ENCODE measurements at regions not wholly inside any gene's neighbourhood (a gene's known extent, or its start where the extent isn't known, plus 50 kb on each side); places are given as distances from the start of the nearest gene placed in this dataset.
"Not testable (repeated sequence)": the region's sequence is repeated elsewhere in the genome, so short reads cannot be mapped to it uniquely, and the experiment has no call there.

- H3K27ac ChIP-seq; H3K9me3 ChIP-seq (ENCODE audit: insufficient read depth, low read depth); H3K27me3 ChIP-seq (ENCODE audit: insufficient read depth, low read depth); intact Hi-C loops (cut with micrococcal nuclease; ENCODE audit: unreplicated experiment); DNase-seq; CTCF ChIA-PET; BruUV-seq (replicated peaks); H3K4me1 ChIP-seq (replicated peaks; ENCODE audit: insufficient read depth); H3K9me2 ChIP-seq (ENCODE audit: insufficient read depth); H2AFZ ChIP-seq; H3K4me3 ChIP-seq; POLR2A ChIA-PET (ENCODE audit: unreplicated experiment); H3F3A ChIP-seq (ENCODE audit: insufficient read depth, low read depth); H4K20me1 ChIP-seq (ENCODE audit: insufficient read depth); H3K79me2 ChIP-seq (ENCODE audit: low read depth); H3K36me3 ChIP-seq (ENCODE audit: low read depth); H3K4me2 ChIP-seq: not testable (repeated sequence)
Observed at GRCh38 chr15:24485885-24486567, 189.5 kb upstream of the NPAP1 start.

- DNase-seq; BruUV-seq (replicated peaks); H3K4me3 ChIP-seq; H3K79me2 ChIP-seq (ENCODE audit: low read depth); H3K27ac ChIP-seq; intact Hi-C loops (cut with micrococcal nuclease; ENCODE audit: unreplicated experiment); H2AFZ ChIP-seq; H3K4me1 ChIP-seq (replicated peaks; ENCODE audit: insufficient read depth); CTCF ChIA-PET; H3K9me2 ChIP-seq (ENCODE audit: insufficient read depth); H4K20me1 ChIP-seq (ENCODE audit: insufficient read depth); H3K9me3 ChIP-seq (ENCODE audit: insufficient read depth, low read depth); H3K4me2 ChIP-seq; POLR2A ChIA-PET (ENCODE audit: unreplicated experiment); H3K36me3 ChIP-seq (ENCODE audit: low read depth); H3K27me3 ChIP-seq (ENCODE audit: insufficient read depth, low read depth); H3F3A ChIP-seq (ENCODE audit: insufficient read depth, low read depth): not testable (repeated sequence)
Observed at GRCh38 chr15:24488164-24488907, 187.2 kb upstream of the NPAP1 start.

- H2AFZ ChIP-seq; POLR2A ChIA-PET (ENCODE audit: unreplicated experiment); H4K20me1 ChIP-seq (ENCODE audit: insufficient read depth); H3K9me3 ChIP-seq (ENCODE audit: insufficient read depth, low read depth); H3K79me2 ChIP-seq (ENCODE audit: low read depth); H3K4me3 ChIP-seq; H3K27me3 ChIP-seq (ENCODE audit: insufficient read depth, low read depth); H3K4me1 ChIP-seq (replicated peaks; ENCODE audit: insufficient read depth); H3F3A ChIP-seq (ENCODE audit: insufficient read depth, low read depth); CTCF ChIA-PET; intact Hi-C loops (cut with micrococcal nuclease; ENCODE audit: unreplicated experiment); H3K9me2 ChIP-seq (ENCODE audit: insufficient read depth); DNase-seq; H3K36me3 ChIP-seq (ENCODE audit: low read depth); H3K4me2 ChIP-seq; H3K27ac ChIP-seq; BruUV-seq (replicated peaks): not testable (repeated sequence)
Observed at GRCh38 chr15:24505216-24505615, 170.4 kb upstream of the NPAP1 start.

GRCh38 chr15:24509714-24510113 lies 165.9 kb upstream of the NPAP1 start:
- H3F3A ChIP-seq (ENCODE audit: insufficient read depth, low read depth); H4K20me1 ChIP-seq (ENCODE audit: insufficient read depth); H3K27ac ChIP-seq; POLR2A ChIA-PET (ENCODE audit: unreplicated experiment); DNase-seq; CTCF ChIA-PET; H3K27me3 ChIP-seq (ENCODE audit: insufficient read depth, low read depth); H3K4me3 ChIP-seq; H3K36me3 ChIP-seq (ENCODE audit: low read depth); H3K4me2 ChIP-seq; H2AFZ ChIP-seq; H3K4me1 ChIP-seq (replicated peaks; ENCODE audit: insufficient read depth); H3K9me3 ChIP-seq (ENCODE audit: insufficient read depth, low read depth); intact Hi-C loops (cut with micrococcal nuclease; ENCODE audit: unreplicated experiment); H3K9me2 ChIP-seq (ENCODE audit: insufficient read depth); H3K79me2 ChIP-seq (ENCODE audit: low read depth); BruUV-seq (replicated peaks): not testable (repeated sequence)

- H3K9me3 ChIP-seq (ENCODE audit: insufficient read depth, low read depth); intact Hi-C loops (cut with micrococcal nuclease; ENCODE audit: unreplicated experiment); H3K79me2 ChIP-seq (ENCODE audit: low read depth); H3K4me3 ChIP-seq; H3K27me3 ChIP-seq (ENCODE audit: insufficient read depth, low read depth); H4K20me1 ChIP-seq (ENCODE audit: insufficient read depth); H3K4me2 ChIP-seq; CTCF ChIA-PET; H2AFZ ChIP-seq; H3K4me1 ChIP-seq (replicated peaks; ENCODE audit: insufficient read depth); H3K36me3 ChIP-seq (ENCODE audit: low read depth); DNase-seq; BruUV-seq (replicated peaks); POLR2A ChIA-PET (ENCODE audit: unreplicated experiment); H3K27ac ChIP-seq; H3F3A ChIP-seq (ENCODE audit: insufficient read depth, low read depth); H3K9me2 ChIP-seq (ENCODE audit: insufficient read depth): not testable (repeated sequence)
Observed at GRCh38 chr15:24511598-24511997, 164.0 kb upstream of the NPAP1 start.

GRCh38 chr15:24518772-24519171 lies 156.8 kb upstream of the NPAP1 start:
- intact Hi-C loops (cut with micrococcal nuclease; ENCODE audit: unreplicated experiment); DNase-seq; H3K27me3 ChIP-seq (ENCODE audit: insufficient read depth, low read depth); H3K4me2 ChIP-seq; H3K4me1 ChIP-seq (replicated peaks; ENCODE audit: insufficient read depth); H3K27ac ChIP-seq; H3K9me3 ChIP-seq (ENCODE audit: insufficient read depth, low read depth); H3K79me2 ChIP-seq (ENCODE audit: low read depth); H4K20me1 ChIP-seq (ENCODE audit: insufficient read depth); H3K9me2 ChIP-seq (ENCODE audit: insufficient read depth); H2AFZ ChIP-seq; H3F3A ChIP-seq (ENCODE audit: insufficient read depth, low read depth); H3K36me3 ChIP-seq (ENCODE audit: low read depth); H3K4me3 ChIP-seq; BruUV-seq (replicated peaks); POLR2A ChIA-PET (ENCODE audit: unreplicated experiment): not testable (repeated sequence)
- CTCF ChIA-PET = interaction anchor here (0.6 kb wide), 1 partner anchor 599 kb away, joined by 8 read pairs; no protein-coding TSS in a partner anchor

GRCh38 chr15:24531235-24531634 lies 144.3 kb upstream of the NPAP1 start:
- H3K79me2 ChIP-seq (ENCODE audit: low read depth); H3K36me3 ChIP-seq (ENCODE audit: low read depth); POLR2A ChIA-PET (ENCODE audit: unreplicated experiment); H3K27me3 ChIP-seq (ENCODE audit: insufficient read depth, low read depth); H2AFZ ChIP-seq; BruUV-seq (replicated peaks); H3K4me3 ChIP-seq; H3K9me2 ChIP-seq (ENCODE audit: insufficient read depth); H3K9me3 ChIP-seq (ENCODE audit: insufficient read depth, low read depth); H3F3A ChIP-seq (ENCODE audit: insufficient read depth, low read depth); H3K4me1 ChIP-seq (replicated peaks; ENCODE audit: insufficient read depth); H4K20me1 ChIP-seq (ENCODE audit: insufficient read depth); DNase-seq; H3K27ac ChIP-seq; H3K4me2 ChIP-seq; CTCF ChIA-PET; intact Hi-C loops (cut with micrococcal nuclease; ENCODE audit: unreplicated experiment): not testable (repeated sequence)

Measured in PC-9 (cell line).